ENCODE measurements at regions not wholly inside any gene's neighbourhood (a gene's known extent, or its start where the extent isn't known, plus 50 kb on each side); places are given as distances from the start of the nearest gene placed in this dataset.
A peak's percentile ranks its signal among the peaks of the same experiment; 100 is the strongest.

DNA sequence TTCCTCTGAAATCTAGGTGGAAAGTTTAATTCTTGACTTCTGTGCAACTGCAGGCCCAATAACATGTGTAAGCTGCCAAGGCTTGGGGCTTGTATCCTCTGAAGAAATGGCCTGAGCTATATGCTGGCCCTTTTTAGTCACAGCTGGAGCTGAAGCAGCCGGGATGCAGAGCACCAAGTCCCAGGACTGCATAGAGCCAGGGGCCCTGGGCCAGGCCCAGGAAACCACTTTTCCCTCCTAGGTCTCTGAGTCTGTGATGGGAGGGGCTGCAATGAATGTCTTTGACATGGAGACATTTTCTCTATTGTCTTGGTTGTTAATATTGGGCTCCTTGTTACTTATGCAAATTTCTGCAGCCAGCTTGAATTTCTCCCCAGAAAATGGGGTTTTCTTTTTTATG lies 588.5 kb downstream of the CENPC start:
- Histone ChIP-seq H3K27me3 (no peaks in the 10 kb centered on the region), H3K4me1 (no peaks in the 10 kb centered on the region), H3K27ac (no peak overlapping the region), H3K9me3 (no peaks in the 10 kb centered on the region), H3K36me3 (no peaks in the 10 kb centered on the region), H3K4me3 (no peak overlapping the region)
- WGBS, 5 donors, result 73 to 87% (median 77%) methylated on average over 1 of the region's 1 CpG
- TF ChIP-seq, protein P1, sequence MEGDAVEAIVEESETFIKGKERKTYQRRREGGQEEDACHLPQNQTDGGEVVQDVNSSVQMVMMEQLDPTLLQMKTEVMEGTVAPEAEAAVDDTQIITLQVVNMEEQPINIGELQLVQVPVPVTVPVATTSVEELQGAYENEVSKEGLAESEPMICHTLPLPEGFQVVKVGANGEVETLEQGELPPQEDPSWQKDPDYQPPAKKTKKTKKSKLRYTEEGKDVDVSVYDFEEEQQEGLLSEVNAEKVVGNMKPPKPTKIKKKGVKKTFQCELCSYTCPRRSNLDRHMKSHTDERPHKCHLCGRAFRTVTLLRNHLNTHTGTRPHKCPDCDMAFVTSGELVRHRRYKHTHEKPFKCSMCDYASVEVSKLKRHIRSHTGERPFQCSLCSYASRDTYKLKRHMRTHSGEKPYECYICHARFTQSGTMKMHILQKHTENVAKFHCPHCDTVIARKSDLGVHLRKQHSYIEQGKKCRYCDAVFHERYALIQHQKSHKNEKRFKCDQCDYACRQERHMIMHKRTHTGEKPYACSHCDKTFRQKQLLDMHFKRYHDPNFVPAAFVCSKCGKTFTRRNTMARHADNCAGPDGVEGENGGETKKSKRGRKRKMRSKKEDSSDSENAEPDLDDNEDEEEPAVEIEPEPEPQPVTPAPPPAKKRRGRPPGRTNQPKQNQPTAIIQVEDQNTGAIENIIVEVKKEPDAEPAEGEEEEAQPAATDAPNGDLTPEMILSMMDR (IDR thresholded peaks at IDR 0.05), result no peak
- TF ChIP-seq POLR2A (IDR thresholded peaks at IDR 0.05) (no peak), EP300 (IDR thresholded peaks at IDR 0.05) (no peak), POLR2AphosphoS5 (IDR thresholded peaks at IDR 0.05) (no peak)
- intact Hi-C loops (cut with DNase I; ENCODE audit: low total_unique reads), result no loop called here
- no peak for DNase-seq

DNA sequence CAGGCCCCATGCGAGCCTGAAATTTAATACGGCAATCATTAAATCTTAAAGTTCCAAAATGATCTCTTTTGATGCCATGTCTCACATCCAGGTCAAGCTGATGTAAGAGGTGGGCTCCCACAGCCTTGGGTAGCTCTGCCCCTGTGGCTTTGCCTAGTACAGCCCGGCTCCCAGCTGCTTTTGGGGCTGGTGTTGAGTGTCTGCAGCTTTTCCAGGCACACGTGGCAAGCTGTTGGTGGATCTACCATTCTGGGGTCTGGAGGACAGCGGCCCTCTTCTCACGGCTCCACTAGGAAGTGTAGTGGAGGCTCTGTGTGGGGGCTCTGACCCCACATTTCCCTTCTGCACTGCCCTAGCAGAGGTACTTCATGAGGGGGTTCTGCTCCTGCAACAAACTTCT lies 588.9 kb downstream of the CENPC start:
- no peaks in the 10 kb centered on the region for H3K4me1 ChIP-seq
- no peaks in the 10 kb centered on the region for H3K36me3 ChIP-seq
- H3K27me3 ChIP-seq, result no peaks in the 10 kb centered on the region
- intact Hi-C loops (cut with DNase I; ENCODE audit: low total_unique reads), result no loop called here
- no peak overlapping the region for H3K4me3 ChIP-seq
- no peak for TF ChIP-seq POLR2A (IDR thresholded peaks at IDR 0.05)
- TF ChIP-seq POLR2AphosphoS5 (IDR thresholded peaks at IDR 0.05), result no peak
- no peak for TF ChIP-seq EP300 (IDR thresholded peaks at IDR 0.05)
- TF ChIP-seq, protein P1 (IDR thresholded peaks at IDR 0.05), result no peak
- 71 to 89% (median 82%) methylated on average over 4 to 6 of the region's 6 CpGs for WGBS, 5 donors
- no peaks in the 10 kb centered on the region for H3K9me3 ChIP-seq
- no peak for DNase-seq
- H3K27ac ChIP-seq, result no peak overlapping the region

DNA sequence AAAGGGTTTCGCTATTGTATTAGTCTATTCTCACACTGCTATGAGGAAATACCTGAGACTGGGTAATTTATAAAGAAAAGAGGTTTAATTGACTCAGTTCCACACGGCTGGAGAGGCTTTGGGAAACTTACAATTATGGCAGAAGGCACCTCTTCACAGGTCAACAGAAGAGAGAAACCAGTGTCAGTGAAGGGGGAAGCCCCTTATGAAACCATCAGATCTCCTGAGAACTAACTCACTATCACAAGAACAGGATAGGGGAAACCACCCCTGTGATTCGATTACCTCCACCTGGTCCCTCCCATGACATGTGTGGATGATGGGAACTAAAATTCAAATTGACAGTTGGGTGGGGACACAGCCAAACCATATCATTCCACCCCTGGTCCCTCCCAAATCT lies 589.5 kb downstream of the CENPC start:
- Histone ChIP-seq H3K4me3 (no peak overlapping the region), H3K27ac (no peak overlapping the region), H3K4me1 (no peaks in the 10 kb centered on the region), H3K9me3 (no peaks in the 10 kb centered on the region), H3K27me3 (no peaks in the 10 kb centered on the region), H3K36me3 (no peaks in the 10 kb centered on the region)
- 72 to 81% (median 76%) methylated on average over 3 of the region's 3 CpGs for WGBS, 5 donors
- TF ChIP-seq, protein P1 (IDR thresholded peaks at IDR 0.05), result no peak
- TF ChIP-seq POLR2AphosphoS5 (IDR thresholded peaks at IDR 0.05) (no peak), POLR2A (IDR thresholded peaks at IDR 0.05) (no peak), EP300 (IDR thresholded peaks at IDR 0.05) (no peak)
- DNase-seq, result no peak
- intact Hi-C loops (cut with DNase I; ENCODE audit: low total_unique reads), result no loop called here

DNA sequence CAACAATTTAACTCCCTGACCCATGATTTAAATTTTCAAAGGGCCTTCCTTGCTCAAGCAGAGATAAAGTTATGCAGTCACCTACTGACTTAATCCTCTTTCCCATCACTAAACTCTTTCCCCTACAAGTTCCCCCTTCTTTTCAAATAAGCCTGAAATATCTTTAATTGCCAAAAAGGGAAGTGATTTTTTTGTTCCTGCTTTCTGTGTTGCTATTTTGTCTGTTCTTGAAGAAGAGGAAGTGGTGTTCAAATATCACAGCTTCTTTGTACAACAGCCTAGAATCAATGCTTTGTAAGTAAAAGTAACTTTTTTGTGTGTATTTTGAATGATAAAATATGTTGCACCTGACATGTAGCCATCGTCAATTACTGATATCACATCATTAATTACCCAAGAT lies 595.9 kb downstream of the CENPC start:
- TF ChIP-seq EP300 (IDR thresholded peaks at IDR 0.05), result no peak
- no peak for TF ChIP-seq POLR2A (IDR thresholded peaks at IDR 0.05)
- TF ChIP-seq POLR2AphosphoS5 (IDR thresholded peaks at IDR 0.05), result no peak
- TF ChIP-seq, protein P1 (IDR thresholded peaks at IDR 0.05), result no peak
- intact Hi-C loops (cut with DNase I; ENCODE audit: low total_unique reads), result no loop called here
- Histone ChIP-seq H3K9me3 (no peaks in the 10 kb centered on the region), H3K27ac (no peak overlapping the region), H3K36me3 (no peaks in the 10 kb centered on the region), H3K4me3 (no peak overlapping the region), H3K4me1 (no peaks in the 10 kb centered on the region), H3K27me3 (no peaks in the 10 kb centered on the region)
- DNase-seq, result peak in 1 of 2 donors; percentile 9
- WGBS, 5 donors, result 28 to 42% (median 36%) methylated on average over 1 of the region's 1 CpG
